Fibroblast of the conjunctiva (primary cell): ENCODE measurements at regions not wholly inside any gene's neighbourhood (a gene's known extent, or its start where the extent isn't known, plus 50 kb on each side); places are given as distances from the start of the nearest gene placed in this dataset.
A peak's percentile ranks its signal among the peaks of the same experiment; 100 is the strongest.
"Not testable (repeated sequence)": the region's sequence is repeated elsewhere in the genome, so short reads cannot be mapped to it uniquely, and the experiment has no call there.

Experiments used
- DNase-seq: peaks from one replicate; pipeline ENCODE4 v3.0.0-alpha.2; 2010; ENCODE audit warnings: low read depth

- DNase-seq, result no peak
Measured at GRCh38 chr15:35282965-35283496, 197.9 kb upstream of the NANOGP8 start.

- no peak for DNase-seq
Measured at GRCh38 chr15:35281515-35281914, 196.4 kb upstream of the NANOGP8 start.

- no peak for DNase-seq
Measured at GRCh38 chr15:35279811-35280210, 194.7 kb upstream of the NANOGP8 start.

GRCh38 chr15:35271371-35272043 is 186.4 kb upstream of the NANOGP8 start:
- DNase-seq, result no peak

- DNase-seq, result no peak
Measured at GRCh38 chr15:35260941-35261340, 175.8 kb upstream of the NANOGP8 start.

GRCh38 chr15:35260274-35260673 is 175.2 kb upstream of the NANOGP8 start:
- not testable (repeated sequence) for DNase-seq

GRCh38 chr15:35256551-35256950 is 171.5 kb upstream of the NANOGP8 start:
- peak; percentile 12 for DNase-seq

GRCh38 chr15:35256141-35256540 is 171.0 kb upstream of the NANOGP8 start:
- no peak for DNase-seq

- DNase-seq, result not testable (repeated sequence)
Measured at GRCh38 chr15:35254908-35255307, 169.8 kb upstream of the NANOGP8 start.

GRCh38 chr15:35254062-35254461 is 169.0 kb upstream of the NANOGP8 start:
- DNase-seq, result no peak

- no peak for DNase-seq
Measured at GRCh38 chr15:35252351-35252865, 167.3 kb upstream of the NANOGP8 start.

- no peak for DNase-seq
Measured at GRCh38 chr15:35247150-35247549, 162.1 kb upstream of the NANOGP8 start.

GRCh38 chr15:35246451-35246850 is 161.4 kb upstream of the NANOGP8 start:
- no peak for DNase-seq

GRCh38 chr15:35245681-35246080 is 160.6 kb upstream of the NANOGP8 start:
- not testable (repeated sequence) for DNase-seq

GRCh38 chr15:35244227-35244626 is 159.1 kb upstream of the NANOGP8 start:
- no peak for DNase-seq

- no peak for DNase-seq
Measured at GRCh38 chr15:35243758-35244157, 158.7 kb upstream of the NANOGP8 start.

- not testable (repeated sequence) for DNase-seq
Measured at GRCh38 chr15:35239693-35240092, 154.6 kb upstream of the NANOGP8 start.

GRCh38 chr15:35238448-35238847 is 153.4 kb upstream of the NANOGP8 start:
- not testable (repeated sequence) for DNase-seq

- no peak for DNase-seq
Measured at GRCh38 chr15:35229085-35229484, 144.0 kb upstream of the NANOGP8 start.

- DNase-seq, result no peak
Measured at GRCh38 chr15:35218215-35218614, 133.1 kb upstream of the NANOGP8 start.

GRCh38 chr15:35215093-35215492 is 130.0 kb upstream of the NANOGP8 start:
- no peak for DNase-seq

GRCh38 chr15:35211240-35211902 is 126.3 kb upstream of the NANOGP8 start:
- DNase-seq, result no peak

- no peak for DNase-seq
Measured at GRCh38 chr15:35210370-35210769, 125.3 kb upstream of the NANOGP8 start.
